ENCODE measurements at regions not wholly inside any gene's neighbourhood (a gene's known extent, or its start where the extent isn't known, plus 50 kb on each side); places are given as distances from the start of the nearest gene placed in this dataset.

- DNase-seq (ENCODE audit: extremely low read depth, low read depth) = no peak
These were observed 260.6 kb upstream of the RPL38 start for GRCh38 chr17:73942703-73943415.

- DNase-seq (ENCODE audit: extremely low read depth, low read depth) = no peak
These were observed 259.9 kb upstream of the RPL38 start for GRCh38 chr17:73943416-73944110.

GRCh38 chr17:73944366-73944765 lies 259.1 kb upstream of the RPL38 start:
- no peak for DNase-seq (ENCODE audit: extremely low read depth, low read depth)

GRCh38 chr17:73947281-73947965 lies 256.1 kb upstream of the RPL38 start:
- no peak for DNase-seq (ENCODE audit: extremely low read depth, low read depth)

DNA sequence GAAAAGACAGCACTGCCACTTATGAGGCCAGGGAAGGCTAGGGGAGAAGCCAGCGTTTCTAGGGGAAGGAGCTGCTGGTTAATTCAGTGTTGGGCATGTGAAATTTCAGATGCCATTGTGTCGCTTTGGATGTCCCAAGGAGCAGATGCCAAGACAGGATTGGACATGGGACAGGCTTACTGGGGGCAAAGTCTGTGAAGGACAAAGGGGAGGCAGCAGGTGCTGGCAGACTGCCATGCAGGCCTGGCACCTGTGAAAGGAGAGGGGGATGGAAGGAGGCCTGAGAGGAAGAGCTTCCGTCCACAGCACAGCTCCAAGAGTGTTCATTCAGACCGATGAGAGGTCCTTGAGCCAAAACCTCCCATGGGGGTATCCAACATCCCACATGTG lies 255.5 kb upstream of the RPL38 start:
- DNase-seq (ENCODE audit: extremely low read depth, low read depth) = no peak

DNA sequence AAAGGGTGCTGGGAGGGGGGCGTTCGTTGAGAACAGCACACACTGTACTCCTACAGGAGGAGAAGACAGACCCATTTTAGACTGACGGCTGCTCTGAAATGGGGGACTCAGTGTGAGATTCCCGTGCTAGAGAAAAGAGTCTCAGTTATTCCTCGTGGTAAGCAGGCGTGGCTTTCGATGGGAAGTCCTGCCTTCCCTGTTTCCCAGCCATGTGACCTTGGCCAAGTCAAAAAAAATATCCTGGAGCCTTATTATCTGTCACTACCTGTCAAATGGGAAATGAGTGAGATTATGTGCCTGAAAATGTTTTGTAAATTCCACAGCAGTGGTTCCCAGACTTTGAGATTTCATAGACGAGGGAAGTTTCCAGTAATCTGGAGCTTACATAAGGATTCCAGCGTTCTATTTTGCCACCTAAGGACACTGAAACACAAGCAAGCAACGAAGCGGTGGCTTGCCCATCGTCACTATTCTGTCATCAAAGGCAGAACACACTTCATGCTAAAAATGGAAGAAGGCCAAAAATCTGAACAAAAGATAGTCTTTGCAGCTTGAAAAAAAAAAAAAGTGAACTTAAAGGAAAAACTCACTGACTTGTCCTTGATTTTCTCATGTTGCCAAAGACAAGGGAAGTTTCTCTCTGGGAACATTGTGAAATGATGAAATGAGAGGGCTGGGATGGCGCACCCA lies 253.4 kb upstream of the RPL38 start:
- DNase-seq (ENCODE audit: extremely low read depth, low read depth) = no peak

GRCh38 chr17:73950593-73950914 lies 252.9 kb upstream of the RPL38 start:
- no peak for DNase-seq (ENCODE audit: extremely low read depth, low read depth)

GRCh38 chr17:73952082-73952479 lies 251.4 kb upstream of the RPL38 start:
- DNase-seq (ENCODE audit: extremely low read depth, low read depth) = no peak

DNA sequence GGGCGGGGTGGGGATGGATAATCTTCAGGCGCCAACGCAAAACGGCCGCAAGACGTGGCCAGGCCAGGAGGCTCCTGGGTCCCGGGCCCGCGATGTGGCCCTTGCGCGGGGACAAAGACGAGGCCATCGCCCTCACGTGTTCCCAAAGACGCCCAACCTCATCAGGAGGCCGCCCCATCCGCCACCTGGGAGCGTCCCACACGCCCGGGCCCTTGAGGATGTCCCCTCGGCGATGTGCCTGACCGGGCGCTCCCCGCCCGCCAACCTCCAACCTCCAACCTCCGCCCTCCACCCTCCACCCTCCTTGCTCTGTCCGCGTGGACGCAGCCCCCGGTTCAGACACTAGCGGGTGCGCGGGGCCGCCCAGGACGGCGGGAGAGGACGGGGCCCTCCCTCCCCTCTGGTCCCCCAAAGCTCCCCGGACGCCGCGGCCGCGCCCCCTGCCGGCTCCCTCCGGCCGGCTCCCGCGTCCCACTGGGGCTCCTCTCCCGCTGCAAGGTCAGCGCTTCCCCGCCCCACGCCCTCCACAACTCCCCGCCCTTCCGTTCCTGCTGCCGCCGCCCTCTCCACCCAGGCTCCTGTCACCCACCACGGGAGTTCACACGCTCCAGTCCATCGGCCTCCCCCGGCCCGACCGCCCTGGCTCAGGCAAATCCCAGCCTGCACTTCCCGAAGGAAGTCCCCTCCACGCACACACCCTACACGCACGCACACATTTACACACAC lies 250.8 kb upstream of the RPL38 start:
- DNase-seq (ENCODE audit: extremely low read depth, low read depth) = peak; percentile 8

DNA sequence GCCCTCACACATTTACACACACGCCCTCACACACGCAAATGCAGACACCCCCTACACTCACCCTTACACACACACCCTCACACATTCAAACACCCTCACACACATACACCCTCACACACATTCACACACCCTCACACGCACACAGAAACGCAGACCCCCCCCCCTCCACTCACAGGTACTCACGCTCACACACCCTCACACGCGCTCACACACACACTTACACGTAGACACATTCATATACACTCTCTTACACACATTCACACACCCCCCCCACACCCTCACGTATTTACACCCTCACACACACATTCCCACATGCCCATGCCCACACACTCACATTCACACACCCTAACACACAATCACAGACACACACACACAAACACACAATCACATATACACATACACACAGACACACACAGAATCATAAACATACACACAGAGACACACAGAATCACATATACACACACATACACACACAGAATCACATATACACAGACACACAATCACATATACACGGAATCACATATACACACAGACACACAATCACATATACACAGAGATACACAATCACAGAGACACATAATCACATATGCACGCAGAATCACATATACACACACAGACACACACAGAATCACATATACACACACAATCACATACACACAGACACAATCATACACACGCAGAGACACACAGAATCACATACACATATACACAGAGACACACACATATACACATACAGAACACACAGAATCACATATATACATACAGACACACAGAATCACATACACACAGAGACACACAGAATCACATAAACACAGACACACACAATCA lies 250.1 kb upstream of the RPL38 start:
- DNase-seq (ENCODE audit: extremely low read depth, low read depth) = no peak

DNA sequence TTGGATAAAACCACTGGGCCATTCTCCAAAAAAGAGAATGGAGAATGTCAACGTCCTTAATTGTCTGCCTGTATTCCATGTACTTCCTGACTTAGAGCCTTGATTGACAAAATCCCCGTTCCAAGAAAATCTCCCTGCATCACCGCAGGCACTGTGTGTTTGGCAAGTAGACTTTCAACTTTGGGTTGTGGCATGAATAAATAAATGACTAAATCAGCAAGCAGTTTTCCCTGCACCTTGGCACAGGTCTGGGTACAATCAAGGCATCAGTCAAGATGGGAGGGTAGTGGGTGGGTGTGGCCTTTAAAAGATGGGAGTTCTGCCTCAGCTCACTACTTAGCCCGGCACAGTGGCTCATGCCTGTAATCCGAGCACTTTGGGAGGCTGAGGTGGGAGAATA lies 248.5 kb upstream of the RPL38 start:
- no peak for DNase-seq (ENCODE audit: extremely low read depth, low read depth)

DNA sequence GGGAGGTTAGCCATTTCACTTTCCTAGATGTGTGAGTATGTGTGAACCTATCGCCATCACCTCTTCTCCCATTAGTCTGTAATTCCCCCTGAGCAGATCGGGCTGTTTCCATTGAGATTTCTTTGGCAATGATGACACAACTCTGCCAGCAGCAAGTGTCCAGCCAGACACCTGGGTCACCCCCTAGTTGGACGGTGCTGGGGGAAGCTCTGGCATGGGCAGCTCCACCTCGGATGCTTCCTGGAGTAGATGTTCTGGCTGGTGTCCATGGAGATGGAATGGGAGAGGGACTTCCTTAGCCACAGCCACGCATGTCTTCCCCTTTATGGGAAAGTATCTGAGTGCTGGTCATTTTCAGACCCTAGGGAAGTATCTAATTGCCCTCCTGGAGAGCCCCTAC lies 247.9 kb upstream of the RPL38 start:
- no peak for DNase-seq (ENCODE audit: extremely low read depth, low read depth)

GRCh38 chr17:73956169-73956568 lies 247.3 kb upstream of the RPL38 start:
- no peak for DNase-seq (ENCODE audit: extremely low read depth, low read depth)

DNA sequence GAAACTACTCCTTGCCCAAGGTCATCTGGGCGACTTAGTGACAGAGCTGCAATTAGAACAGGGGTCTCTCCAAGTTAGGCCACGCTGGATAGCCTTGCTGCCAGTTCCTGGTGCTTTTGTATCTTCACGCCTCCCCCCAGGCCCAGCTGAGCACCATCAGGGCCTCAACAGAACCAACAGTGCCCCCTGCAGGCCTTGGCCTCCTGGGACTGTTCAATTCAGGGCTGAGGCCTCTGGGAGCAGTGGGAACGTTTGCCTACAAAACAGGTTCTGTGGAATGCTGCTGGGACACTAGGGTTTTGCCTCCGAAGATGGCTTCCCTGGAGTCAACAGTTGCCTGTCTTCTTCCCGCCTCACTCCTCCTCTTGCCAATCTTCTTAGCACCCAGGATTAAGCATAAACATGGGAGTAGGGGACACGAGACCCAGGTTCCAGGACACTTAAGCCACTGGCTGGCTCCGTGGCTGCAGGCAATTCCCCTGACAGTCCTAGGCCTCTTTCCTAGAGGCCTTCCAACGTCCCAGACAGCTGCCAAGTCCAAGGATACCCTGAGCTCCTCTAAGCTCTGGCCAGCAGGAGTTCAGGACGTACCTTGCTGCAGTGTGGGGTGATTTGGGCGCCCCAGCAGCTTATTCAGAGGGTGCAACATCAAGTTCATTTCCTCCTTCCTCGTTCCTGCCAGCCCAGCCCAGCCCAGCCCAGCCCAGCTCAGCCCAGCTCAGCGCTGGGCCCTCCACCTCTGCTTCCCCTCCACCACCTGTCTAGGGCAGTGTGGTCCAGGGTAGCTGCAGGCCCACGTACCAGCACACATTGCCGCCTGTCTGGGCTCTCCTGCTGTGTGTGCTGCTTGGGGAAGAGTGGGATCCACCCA lies 246.6 kb upstream of the RPL38 start:
- peak; percentile 27 for DNase-seq (ENCODE audit: extremely low read depth, low read depth)

GRCh38 chr17:73957564-73957963 lies 245.9 kb upstream of the RPL38 start:
- no peak for DNase-seq (ENCODE audit: extremely low read depth, low read depth)

GRCh38 chr17:73958453-73958852 lies 245.0 kb upstream of the RPL38 start:
- no peak for DNase-seq (ENCODE audit: extremely low read depth, low read depth)

- no peak for DNase-seq (ENCODE audit: extremely low read depth, low read depth)
These were observed 243.0 kb upstream of the RPL38 start for GRCh38 chr17:73960469-73960868.

- DNase-seq (ENCODE audit: extremely low read depth, low read depth) = no peak
These were observed 241.2 kb upstream of the RPL38 start for GRCh38 chr17:73962308-73962707.

- no peak for DNase-seq (ENCODE audit: extremely low read depth, low read depth)
These were observed 234.8 kb upstream of the RPL38 start for GRCh38 chr17:73968680-73969079.
